Adrenal gland (tissue), 9 donors: ENCODE measurements at regions not wholly inside any gene's neighbourhood (a gene's known extent, or its start where the extent isn't known, plus 50 kb on each side); places are given as distances from the start of the nearest gene placed in this dataset.

Experiments used
- DNase-seq, 7 donors: peaks; one replicate each; pipeline ENCODE4 v3.0.0-alpha.2; 2019 to 2020
- H3K27ac ChIP-seq, 5 donors: fragments of 200-600 bp; sonication (generic) in 4 of 5; 1 replicate in 3 of 5; 2 replicates in 2 of 5; pipeline versions ENCODE4 v1.5.1 to v1.8.0; 2016 to 2020; ENCODE audit warnings: mild to moderate bottlenecking in 1 of 5
- H3K27me3 ChIP-seq: fragments of 200-600 bp; 2 replicates; pipeline ENCODE4 v1.8.0; 2021
- H3K36me3 ChIP-seq, 2 donors: fragments of 200-600 bp; replicated peaks in 1 of 2; 1 replicate in 1 of 2; 2 replicates in 1 of 2; pipeline versions ENCODE4 v1.5.1 to v1.8.0; 2018 to 2022
- H3K4me1 ChIP-seq, 2 donors: fragments of 200-600 bp; replicated peaks in 1 of 2; 1 replicate in 1 of 2; 2 replicates in 1 of 2; pipeline versions ENCODE4 v1.5.1 to v1.8.0; 2018 to 2021
- H3K4me3 ChIP-seq, 4 donors: fragments of 200-600 bp; sonication (generic) in 3 of 4; one replicate each; pipeline ENCODE4 v1.5.1; 2016 to 2018
- H3K9me3 ChIP-seq, 3 donors: fragments of 200-600 bp; sonication (generic) in 1 of 3; replicated peaks in 1 of 3; 1 replicate in 2 of 3; 2 replicates in 1 of 3; pipeline versions ENCODE4 v1.5.1 to v1.8.0; 2016 to 2021
- POLR2A ChIP-seq, 2 donors: fragments of 450-650 bp; IDR thresholded peaks; one replicate each; pipeline ENCODE4 v1.6.1; 2017; ENCODE audit warnings: antibody characterized with exemption in 2 of 2, mild to moderate bottlenecking in 2 of 2, moderate library complexity in 1 of 2
- WGBS, 4 donors: extraction: QIAGEN DNeasy Blood & Tissue Kit in 2 of 4; methylation state at CpG; one replicate each; pipeline versions ENCODE4 v1.1.5 to v1.1.7; 2013 to 2017; 5-methylcytosine and 5-hydroxymethylcytosine counted together
- intact Hi-C, 2 donors: fragments of 100-400 bp; cut with DNase I; formaldehyde crosslinking; loops; one replicate each; pipeline versions ENCODE4 v1.14.1 to v1.15.0; 2022 to 2023
- TF ChIP-seq, protein P1 (sequence below), 6 experiments: fragments of 450-650 bp in 4 of 6; fragments of 200-600 bp in 2 of 6; sonication (generic) in 1 of 6; IDR thresholded peaks; 1 replicate in 5 of 6; 2 replicates in 1 of 6; pipeline versions ENCODE4 v1.5.1 to v1.8.0; 2016 to 2021; ENCODE audit warnings: antibody characterized with exemption in 6 of 6, mild to moderate bottlenecking in 2 of 6, moderate library complexity in 1 of 6
- donor health status: healthy with polysubstance abuse.
- donor health status: Bipolar disorder and iron deficiency.
- donor health status: DM: yes; HTN: yes; CAD: no.
- donor health status: DM: no; HTN: no; CAD: no.
- donor health status: DM: no; HTN: no; CAD: no.

DNA sequence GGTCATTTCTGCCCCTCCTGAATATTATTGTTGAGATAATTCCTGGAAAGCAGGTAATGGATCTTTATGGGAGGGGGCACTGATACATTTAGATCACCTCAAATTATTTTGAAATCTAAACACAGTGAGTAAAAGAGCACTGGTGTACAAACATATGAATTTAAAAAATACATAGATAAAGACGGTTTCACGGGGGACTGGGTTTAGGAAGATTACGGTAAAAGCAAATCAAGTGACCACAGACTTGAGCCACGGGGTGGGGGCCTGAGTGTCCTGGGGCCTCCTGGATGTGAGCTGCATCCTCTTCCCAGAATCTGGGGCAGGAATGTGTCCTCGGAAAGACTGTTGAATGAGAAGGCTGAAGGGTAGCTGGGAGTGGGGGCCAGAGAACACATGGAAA lies 219.1 kb upstream of the KLF6 start:
- H3K27ac ChIP-seq, result no peak overlapping the region
- 67 to 76% (median 73%) methylated on average over 5 of the region's 5 CpGs for WGBS, 4 donors
- intact Hi-C loops, result no loop called here

DNA sequence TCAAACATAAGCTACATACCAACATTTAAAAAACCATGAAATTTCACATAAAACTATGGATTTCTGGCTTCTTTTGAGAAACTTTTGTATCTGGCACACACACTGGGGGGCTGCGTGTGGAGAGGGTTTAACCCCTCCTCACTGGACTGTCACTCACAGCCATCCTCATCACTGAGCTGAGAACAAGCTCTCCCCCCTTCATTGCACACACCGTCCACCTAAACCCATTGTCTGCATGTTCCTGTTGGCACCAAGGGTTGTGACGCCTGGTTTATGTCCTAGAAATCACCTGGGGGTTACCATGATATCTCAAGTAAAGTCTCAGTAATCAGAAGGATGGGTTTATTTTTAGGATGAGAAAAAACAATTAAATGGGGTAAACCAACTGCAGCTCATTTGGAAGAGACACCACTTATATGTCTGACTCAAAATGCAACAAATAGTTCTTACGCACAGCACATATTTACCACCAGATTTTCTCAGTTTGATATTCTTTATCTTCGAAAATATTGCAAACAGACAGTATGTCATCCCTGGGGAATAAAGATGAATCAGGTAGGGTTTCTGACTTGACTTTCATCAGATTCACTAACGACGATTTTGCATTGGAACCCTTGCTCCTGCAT lies 218.5 kb upstream of the KLF6 start:
- intact Hi-C loops, result no loop called here
- DNase-seq, result no peak
- Histone ChIP-seq H3K4me3 (no peak overlapping the region), H3K4me1 (no peaks in the 10 kb centered on the region), H3K9me3 (no peaks in the 10 kb centered on the region), H3K27me3 (no peaks in the 10 kb centered on the region), H3K36me3 (no peaks in the 10 kb centered on the region), H3K27ac (no peak overlapping the region)
- WGBS, 4 donors, result 83 to 88% (median 86%) methylated on average over 7 of the region's 7 CpGs
- TF ChIP-seq, protein P1, sequence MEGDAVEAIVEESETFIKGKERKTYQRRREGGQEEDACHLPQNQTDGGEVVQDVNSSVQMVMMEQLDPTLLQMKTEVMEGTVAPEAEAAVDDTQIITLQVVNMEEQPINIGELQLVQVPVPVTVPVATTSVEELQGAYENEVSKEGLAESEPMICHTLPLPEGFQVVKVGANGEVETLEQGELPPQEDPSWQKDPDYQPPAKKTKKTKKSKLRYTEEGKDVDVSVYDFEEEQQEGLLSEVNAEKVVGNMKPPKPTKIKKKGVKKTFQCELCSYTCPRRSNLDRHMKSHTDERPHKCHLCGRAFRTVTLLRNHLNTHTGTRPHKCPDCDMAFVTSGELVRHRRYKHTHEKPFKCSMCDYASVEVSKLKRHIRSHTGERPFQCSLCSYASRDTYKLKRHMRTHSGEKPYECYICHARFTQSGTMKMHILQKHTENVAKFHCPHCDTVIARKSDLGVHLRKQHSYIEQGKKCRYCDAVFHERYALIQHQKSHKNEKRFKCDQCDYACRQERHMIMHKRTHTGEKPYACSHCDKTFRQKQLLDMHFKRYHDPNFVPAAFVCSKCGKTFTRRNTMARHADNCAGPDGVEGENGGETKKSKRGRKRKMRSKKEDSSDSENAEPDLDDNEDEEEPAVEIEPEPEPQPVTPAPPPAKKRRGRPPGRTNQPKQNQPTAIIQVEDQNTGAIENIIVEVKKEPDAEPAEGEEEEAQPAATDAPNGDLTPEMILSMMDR (IDR thresholded peaks at IDR 0.05), result no peak
- no peak for TF ChIP-seq POLR2A (IDR thresholded peaks at IDR 0.05)

More for the DNA sequence above, 219.1 kb upstream of the KLF6 start:
- TF ChIP-seq, protein P1 (IDR thresholded peaks at IDR 0.05), result no peak
- TF ChIP-seq POLR2A (IDR thresholded peaks at IDR 0.05), result no peak
- no peak for DNase-seq
- Histone ChIP-seq H3K9me3 (no peaks in the 10 kb centered on the region), H3K4me3 (no peak overlapping the region), H3K36me3 (no peaks in the 10 kb centered on the region), H3K27me3 (no peaks in the 10 kb centered on the region), H3K4me1 (no peaks in the 10 kb centered on the region)

DNA sequence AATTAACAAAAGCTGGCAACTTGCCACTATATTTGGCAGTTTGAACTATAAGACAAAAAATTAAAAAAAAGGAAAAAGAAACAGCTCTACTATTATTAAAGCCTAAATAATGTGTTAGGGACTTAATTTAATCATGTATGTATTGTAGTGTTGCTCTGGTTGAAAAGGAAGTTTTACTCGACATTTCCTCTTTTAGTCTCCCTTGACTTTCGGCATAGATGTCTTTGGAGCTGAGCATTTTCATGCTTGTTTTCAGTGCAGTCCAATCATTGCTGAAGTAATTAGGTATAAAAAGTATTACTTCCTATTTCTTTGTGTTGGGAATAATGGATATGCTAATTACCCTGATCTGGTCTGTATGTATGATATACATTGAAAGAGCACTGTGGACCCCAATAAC lies 216.8 kb upstream of the KLF6 start:
- DNase-seq, result no peak
- WGBS, 4 donors, result 78 to 81% (median 79%) methylated on average over 2 of the region's 2 CpGs
- Histone ChIP-seq H3K36me3 (no peaks in the 10 kb centered on the region), H3K4me1 (no peaks in the 10 kb centered on the region), H3K27me3 (no peaks in the 10 kb centered on the region), H3K27ac (no peak overlapping the region), H3K9me3 (no peaks in the 10 kb centered on the region), H3K4me3 (no peak overlapping the region)
- TF ChIP-seq POLR2A (IDR thresholded peaks at IDR 0.05), result no peak
- TF ChIP-seq, protein P1 (IDR thresholded peaks at IDR 0.05), result no peak
- intact Hi-C loops, result no loop called here

DNA sequence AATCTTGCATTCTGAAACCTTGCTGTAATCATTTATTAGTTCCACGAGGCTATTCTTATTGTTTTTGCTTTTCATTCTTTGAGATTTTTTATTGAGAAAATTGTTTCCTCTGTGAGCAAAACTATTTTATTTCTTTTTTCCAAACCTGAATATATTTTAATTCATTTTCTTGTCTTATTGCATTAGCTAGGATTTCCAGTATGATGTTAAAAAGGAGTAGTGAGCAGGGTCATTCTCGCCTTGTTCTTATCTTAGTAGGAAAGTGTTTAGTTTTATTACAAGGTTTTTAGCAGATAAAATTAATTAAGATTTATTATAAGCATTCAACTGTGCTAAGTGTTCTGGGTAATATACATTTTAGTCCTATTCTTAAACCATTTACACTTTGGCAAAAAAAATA lies 214.6 kb upstream of the KLF6 start:
- no peaks in the 10 kb centered on the region for H3K27me3 ChIP-seq
- H3K36me3 ChIP-seq, result no peaks in the 10 kb centered on the region
- no peaks in the 10 kb centered on the region for H3K9me3 ChIP-seq
- 67 to 86% (median 72%) methylated on average over 2 of the region's 2 CpGs for WGBS, 4 donors
- intact Hi-C loops, result no loop called here
- no peak overlapping the region for H3K27ac ChIP-seq
- H3K4me3 ChIP-seq, result no peak overlapping the region
- TF ChIP-seq POLR2A (IDR thresholded peaks at IDR 0.05), result no peak
- TF ChIP-seq, protein P1 (IDR thresholded peaks at IDR 0.05), result no peak
- H3K4me1 ChIP-seq, result no peaks in the 10 kb centered on the region
- DNase-seq, result no peak
